Retinal pigment epithelial cell (primary cell): ENCODE measurements at regions not wholly inside any gene's neighbourhood (a gene's known extent, or its start where the extent isn't known, plus 50 kb on each side); places are given as distances from the start of the nearest gene placed in this dataset.
"Not testable (repeated sequence)": the region's sequence is repeated elsewhere in the genome, so short reads cannot be mapped to it uniquely, and the experiment has no call there.

Experiments used
- DNase-seq: peaks from one replicate; pipeline ENCODE4 v3.0.0-alpha.2; 2010; ENCODE audit warnings: low read depth
- H3K4me3 ChIP-seq: 2 replicates; pipeline ENCODE4 v1.5.1; 2011; ENCODE audit warnings: mild to moderate bottlenecking, low read length, control low read depth, moderate library complexity
- TF ChIP-seq, protein P1 (sequence below): conservative IDR thresholded peaks from 2 replicates; pipeline ENCODE4 v1.5.1; 2011; ENCODE audit warnings: low read depth, low read length, control low read depth, inconsistent platforms

- H3K4me3 ChIP-seq: no peak overlapping the region
- no peak for DNase-seq
- TF ChIP-seq, protein P1, sequence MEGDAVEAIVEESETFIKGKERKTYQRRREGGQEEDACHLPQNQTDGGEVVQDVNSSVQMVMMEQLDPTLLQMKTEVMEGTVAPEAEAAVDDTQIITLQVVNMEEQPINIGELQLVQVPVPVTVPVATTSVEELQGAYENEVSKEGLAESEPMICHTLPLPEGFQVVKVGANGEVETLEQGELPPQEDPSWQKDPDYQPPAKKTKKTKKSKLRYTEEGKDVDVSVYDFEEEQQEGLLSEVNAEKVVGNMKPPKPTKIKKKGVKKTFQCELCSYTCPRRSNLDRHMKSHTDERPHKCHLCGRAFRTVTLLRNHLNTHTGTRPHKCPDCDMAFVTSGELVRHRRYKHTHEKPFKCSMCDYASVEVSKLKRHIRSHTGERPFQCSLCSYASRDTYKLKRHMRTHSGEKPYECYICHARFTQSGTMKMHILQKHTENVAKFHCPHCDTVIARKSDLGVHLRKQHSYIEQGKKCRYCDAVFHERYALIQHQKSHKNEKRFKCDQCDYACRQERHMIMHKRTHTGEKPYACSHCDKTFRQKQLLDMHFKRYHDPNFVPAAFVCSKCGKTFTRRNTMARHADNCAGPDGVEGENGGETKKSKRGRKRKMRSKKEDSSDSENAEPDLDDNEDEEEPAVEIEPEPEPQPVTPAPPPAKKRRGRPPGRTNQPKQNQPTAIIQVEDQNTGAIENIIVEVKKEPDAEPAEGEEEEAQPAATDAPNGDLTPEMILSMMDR: no peak
Measured at GRCh38 chr16:76106647-76107046, 170.6 kb upstream of the CNTNAP4 start.

GRCh38 chr16:76108460-76108859, 168.7 kb upstream of the CNTNAP4 start:
- DNase-seq: no peak
- no peak overlapping the region for H3K4me3 ChIP-seq
- TF ChIP-seq, protein P1: no peak

GRCh38 chr16:76114681-76115080, 162.5 kb upstream of the CNTNAP4 start:
- TF ChIP-seq, protein P1: no peak
- no peak for DNase-seq
- no peak overlapping the region for H3K4me3 ChIP-seq

DNA sequence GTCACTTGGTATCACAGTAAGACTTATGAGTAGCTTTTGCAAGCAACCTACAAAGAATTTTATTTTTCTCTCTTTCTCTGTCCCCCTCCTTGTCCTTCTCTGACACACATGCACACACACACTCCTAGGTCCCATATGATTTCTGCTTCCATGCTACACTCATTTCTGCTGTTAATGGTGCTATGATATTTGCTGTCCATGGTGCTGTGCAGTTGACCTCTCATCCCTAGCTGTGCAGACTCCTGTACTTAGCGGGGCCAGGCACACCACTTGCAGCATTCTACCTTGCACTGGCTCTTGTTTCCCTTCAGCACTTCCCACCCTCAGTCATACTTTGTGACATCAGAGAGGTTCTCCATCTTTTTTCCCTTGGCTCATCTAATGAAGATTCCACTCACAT, 158.9 kb upstream of the CNTNAP4 start:
- H3K4me3 ChIP-seq: no peak overlapping the region
- no peak for DNase-seq
- TF ChIP-seq, protein P1: no peak

DNA sequence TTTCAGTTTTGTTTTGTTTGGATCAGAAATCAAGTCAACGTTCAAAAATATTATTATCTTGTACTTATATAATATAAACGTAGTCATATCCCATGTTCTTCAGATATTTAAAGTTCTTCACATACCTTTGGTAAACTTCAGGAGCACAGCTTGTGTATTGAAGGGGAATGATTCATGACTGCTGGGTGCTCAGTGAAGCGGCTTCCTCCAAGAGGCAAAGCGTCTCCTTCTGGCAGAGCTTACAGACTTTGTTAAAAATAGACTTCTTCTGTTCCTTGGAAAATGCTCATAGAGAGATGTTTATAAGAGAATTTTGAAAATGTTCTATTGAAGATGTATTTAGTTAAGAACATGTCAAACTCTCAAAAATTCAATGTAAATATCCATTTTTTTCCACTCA, 155.6 kb upstream of the CNTNAP4 start:
- DNase-seq: no peak
- H3K4me3 ChIP-seq: no peak overlapping the region
- TF ChIP-seq, protein P1: no peak

DNA sequence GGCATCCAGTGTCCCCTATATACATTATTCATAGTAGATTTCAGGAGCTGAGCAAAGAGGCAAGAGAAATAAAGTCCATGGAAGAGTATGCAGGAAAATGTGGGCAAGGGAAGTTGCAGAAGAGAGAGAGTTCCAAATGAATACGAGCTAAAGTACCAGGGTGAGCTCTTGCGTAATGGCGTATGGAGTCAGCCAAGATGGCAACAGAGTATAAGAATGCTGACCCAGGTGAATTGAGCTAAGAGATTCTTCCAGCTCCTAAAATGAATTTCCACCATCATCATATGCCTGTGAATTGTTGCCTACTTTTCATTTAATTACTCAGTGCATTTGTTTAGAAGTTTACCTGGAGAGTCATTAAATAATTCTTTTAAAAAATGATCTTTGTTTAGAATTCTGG, 153.2 kb upstream of the CNTNAP4 start:
- TF ChIP-seq, protein P1: no peak

DNA sequence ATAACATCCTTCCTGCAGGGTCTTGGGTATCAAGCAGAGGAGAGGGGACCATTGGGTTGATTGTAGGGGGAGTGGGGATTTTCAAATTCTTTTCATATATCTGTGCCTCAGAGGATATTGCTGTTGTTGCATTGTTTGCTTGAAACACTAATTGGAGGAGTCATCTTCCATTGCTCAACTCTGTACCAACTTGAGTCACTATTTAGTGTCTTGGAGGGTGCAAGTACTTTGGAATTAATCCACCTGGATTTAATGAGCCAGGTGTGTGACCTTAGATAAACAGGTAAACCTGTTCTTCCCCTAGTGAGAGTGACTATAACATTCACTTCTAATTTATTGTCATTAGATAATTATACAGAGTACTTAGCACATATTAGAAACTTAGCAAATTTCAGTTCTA, 151.3 kb upstream of the CNTNAP4 start:
- TF ChIP-seq, protein P1: no peak
- no peak overlapping the region for H3K4me3 ChIP-seq
- DNase-seq: no peak

More for the DNA sequence above, 153.2 kb upstream of the CNTNAP4 start:
- no peak for DNase-seq
- no peak overlapping the region for H3K4me3 ChIP-seq

DNA sequence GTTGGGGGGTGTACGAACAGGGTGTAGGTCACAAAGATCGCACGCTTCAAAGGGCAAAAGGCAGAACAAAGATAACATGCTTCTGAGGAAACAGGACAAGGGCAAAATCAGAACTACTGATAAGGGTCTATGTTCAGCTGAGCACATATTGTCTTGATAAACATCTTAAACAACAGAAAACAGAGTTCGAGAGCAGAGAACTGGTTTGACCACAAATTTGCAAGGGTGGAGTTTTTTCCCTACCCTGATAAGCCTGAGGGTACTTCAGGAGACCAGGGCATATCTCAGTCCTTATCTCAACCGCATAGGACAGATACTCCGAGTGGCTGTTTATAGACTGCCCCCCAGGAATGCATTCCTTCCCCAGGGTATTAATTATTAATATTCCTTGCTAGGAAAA, 139.1 kb upstream of the CNTNAP4 start:
- not testable (repeated sequence) for DNase-seq, H3K4me3 ChIP-seq
